ENCODE measurements at regions not wholly inside any gene's neighbourhood (a gene's known extent, or its start where the extent isn't known, plus 50 kb on each side); places are given as distances from the start of the nearest gene placed in this dataset.

DNA sequence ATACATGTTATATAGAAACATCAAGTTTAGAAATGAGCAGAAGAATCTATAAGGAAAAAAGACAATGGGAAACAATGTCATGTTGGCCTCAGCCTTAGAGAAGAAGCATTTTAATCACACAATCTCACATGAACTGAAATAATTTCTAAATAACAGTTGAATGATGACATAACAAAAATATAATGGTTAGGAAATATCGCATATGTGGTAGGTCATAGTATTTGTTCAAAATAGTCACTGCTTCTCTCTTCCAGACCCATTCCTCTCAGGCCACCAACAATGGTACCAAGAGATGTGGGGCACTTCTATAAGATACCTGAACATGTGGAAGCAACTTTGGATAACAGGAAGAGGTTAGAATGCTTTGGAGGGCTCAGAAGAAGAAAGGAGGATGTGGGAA is 195.7 kb upstream of the PDZRN3 start:
- 83% methylated on average over 1 of the region's 1 CpG; no CpG with 5 or more reads in 1 of the 2 experiments for WGBS, 2 experiments (ENCODE audit: insufficient coverage in 2 of 2)
- Histone ChIP-seq H3K4me1 (ENCODE audit: control insufficient read depth, insufficient read depth, low read length, poor library complexity, severe bottlenecking) (no peaks in the 10 kb centered on the region), H3K4me3 (ENCODE audit: extremely low read depth, insufficient read depth, low read length, poor library complexity, severe bottlenecking) (no peak overlapping the region), H3K27ac (ENCODE audit: low read depth, low read length, severe bottlenecking) (no peak overlapping the region), H3K9me3 (ENCODE audit: control insufficient read depth, low read length) (peaks cover 6% of the 10 kb centered on the region), H3K36me3 (ENCODE audit: control insufficient read depth, insufficient read depth, low read length) (no peaks in the 10 kb centered on the region)

DNA sequence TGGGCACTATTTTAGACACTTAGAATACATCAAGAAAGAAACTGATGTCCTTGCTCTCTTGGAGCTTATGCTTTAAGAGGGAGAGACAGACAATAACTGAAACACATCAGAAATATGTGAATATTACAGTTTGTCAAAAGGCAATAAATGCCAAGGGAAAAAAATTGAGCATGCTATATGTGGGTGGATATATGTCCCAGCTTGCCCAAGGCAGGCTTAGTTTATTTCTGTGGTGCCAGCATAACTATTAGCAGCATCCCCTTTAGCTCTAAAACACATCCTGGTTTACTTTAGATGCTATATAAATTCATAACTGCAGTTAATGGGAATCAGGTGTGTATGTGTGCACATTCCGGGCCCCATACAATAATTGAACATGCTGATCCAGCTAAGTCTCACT is 191.2 kb upstream of the PDZRN3 start:
- no peak overlapping the region for H3K4me3 ChIP-seq (ENCODE audit: extremely low read depth, insufficient read depth, low read length, poor library complexity, severe bottlenecking)
- 100% methylated on average over 1 of the region's 1 CpG; no CpG with 5 or more reads in 1 of the 2 experiments for WGBS, 2 experiments (ENCODE audit: insufficient coverage in 2 of 2)

DNA sequence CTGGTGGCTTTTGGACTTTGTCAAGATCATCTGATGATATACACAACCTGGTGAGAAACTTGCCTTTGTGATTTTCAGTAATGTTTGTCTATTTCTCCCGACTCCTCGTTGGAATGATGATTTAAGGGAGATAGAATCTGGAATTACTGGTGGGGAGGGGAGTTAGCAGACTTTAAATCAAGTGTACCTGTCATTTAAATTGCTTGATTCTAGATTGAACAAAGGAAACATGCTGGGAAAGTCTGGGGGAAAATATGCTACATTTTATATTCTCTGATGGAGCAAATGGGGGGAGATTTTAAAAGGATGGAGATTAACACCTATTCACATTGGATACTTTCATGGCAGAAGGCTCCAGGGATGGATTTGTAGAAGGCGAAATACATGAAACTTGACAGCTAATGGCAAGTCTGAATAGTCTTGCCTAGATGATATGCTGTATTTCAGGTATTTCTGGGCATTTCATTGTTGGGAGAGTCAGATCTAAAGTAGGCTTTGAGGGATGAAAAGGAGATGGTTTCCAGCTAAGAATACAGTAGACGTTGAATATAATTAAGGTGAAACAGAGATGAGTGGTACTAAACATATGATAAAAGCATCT is 189.1 kb upstream of the PDZRN3 start:
- no peaks in the 10 kb centered on the region for H3K9me3 ChIP-seq (ENCODE audit: control insufficient read depth, low read length)
- WGBS, 2 experiments (ENCODE audit: insufficient coverage in 2 of 2) = 78 to 81% methylated on average over 2 to 4 of the region's 4 CpGs
- no peak overlapping the region for H3K4me3 ChIP-seq (ENCODE audit: extremely low read depth, insufficient read depth, low read length, poor library complexity, severe bottlenecking)
- no peaks in the 10 kb centered on the region for H3K36me3 ChIP-seq (ENCODE audit: control insufficient read depth, insufficient read depth, low read length)
- H3K4me1 ChIP-seq (ENCODE audit: control insufficient read depth, insufficient read depth, low read length, poor library complexity, severe bottlenecking) = peaks cover 2% of the 10 kb centered on the region
- H3K27ac ChIP-seq (ENCODE audit: low read depth, low read length, severe bottlenecking) = no peak overlapping the region

More for the DNA sequence above, 191.2 kb upstream of the PDZRN3 start:
- H3K9me3 ChIP-seq (ENCODE audit: control insufficient read depth, low read length) = no peaks in the 10 kb centered on the region
- H3K4me1 ChIP-seq (ENCODE audit: control insufficient read depth, insufficient read depth, low read length, poor library complexity, severe bottlenecking) = no peaks in the 10 kb centered on the region
- H3K27ac ChIP-seq (ENCODE audit: low read depth, low read length, severe bottlenecking) = no peak overlapping the region
- H3K36me3 ChIP-seq (ENCODE audit: control insufficient read depth, insufficient read depth, low read length) = no peaks in the 10 kb centered on the region

DNA sequence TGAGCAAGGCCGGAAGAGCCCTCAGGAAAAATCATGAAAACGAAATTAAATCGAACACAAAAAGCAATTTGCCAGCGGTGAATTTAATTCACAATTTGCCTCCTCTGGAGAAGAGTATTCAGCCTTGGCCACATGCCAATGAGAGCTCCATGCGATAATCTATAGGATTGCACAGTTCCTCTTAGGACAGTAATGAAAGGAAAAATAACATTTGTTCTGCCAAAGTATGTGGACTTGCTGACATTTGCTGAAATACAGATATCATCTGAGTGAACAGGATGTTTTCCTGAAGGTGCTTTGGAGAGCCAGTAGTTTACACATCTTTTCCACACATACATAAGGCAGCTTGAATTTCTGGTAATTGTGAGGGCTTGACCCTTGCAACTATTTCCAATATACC is 188.6 kb upstream of the PDZRN3 start:
- no peaks in the 10 kb centered on the region for H3K9me3 ChIP-seq (ENCODE audit: control insufficient read depth, low read length)
- H3K4me3 ChIP-seq (ENCODE audit: extremely low read depth, insufficient read depth, low read length, poor library complexity, severe bottlenecking) = no peak overlapping the region
- peaks cover 5% of the 10 kb centered on the region for H3K4me1 ChIP-seq (ENCODE audit: control insufficient read depth, insufficient read depth, low read length, poor library complexity, severe bottlenecking)
- no peak overlapping the region for H3K27ac ChIP-seq (ENCODE audit: low read depth, low read length, severe bottlenecking)
- WGBS, 2 experiments (ENCODE audit: insufficient coverage in 2 of 2) = 92 to 95% methylated on average over 5 of the region's 5 CpGs
- no peaks in the 10 kb centered on the region for H3K36me3 ChIP-seq (ENCODE audit: control insufficient read depth, insufficient read depth, low read length)

DNA sequence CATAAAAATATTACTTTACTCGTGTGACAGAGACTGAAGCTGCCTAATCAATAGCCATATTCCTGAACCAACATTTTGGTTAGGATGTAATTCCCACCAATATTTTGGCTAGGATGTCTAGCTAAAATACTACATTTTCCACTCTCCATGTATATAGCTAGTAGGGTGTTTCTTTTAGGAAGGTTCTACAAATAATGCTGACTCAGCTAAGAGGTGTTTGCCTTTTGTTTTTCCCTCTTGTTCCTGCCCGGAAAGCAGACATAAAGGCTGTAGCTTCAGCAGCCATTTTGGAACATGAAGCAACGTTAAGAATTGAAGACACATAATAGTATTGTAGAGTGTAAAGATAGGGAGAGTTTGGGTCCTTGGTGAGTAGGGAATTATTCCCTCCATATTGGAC is 187.3 kb upstream of the PDZRN3 start:
- Histone ChIP-seq H3K9me3 (ENCODE audit: control insufficient read depth, low read length) (no peaks in the 10 kb centered on the region), H3K36me3 (ENCODE audit: control insufficient read depth, insufficient read depth, low read length) (no peaks in the 10 kb centered on the region), H3K4me3 (ENCODE audit: extremely low read depth, insufficient read depth, low read length, poor library complexity, severe bottlenecking) (no peak overlapping the region), H3K4me1 (ENCODE audit: control insufficient read depth, insufficient read depth, low read length, poor library complexity, severe bottlenecking) (peaks cover 5% of the 10 kb centered on the region), H3K27ac (ENCODE audit: low read depth, low read length, severe bottlenecking) (no peak overlapping the region)
- no CpG with 5 or more reads among the region's 3 CpGs for WGBS, 2 experiments (ENCODE audit: insufficient coverage in 2 of 2)

DNA sequence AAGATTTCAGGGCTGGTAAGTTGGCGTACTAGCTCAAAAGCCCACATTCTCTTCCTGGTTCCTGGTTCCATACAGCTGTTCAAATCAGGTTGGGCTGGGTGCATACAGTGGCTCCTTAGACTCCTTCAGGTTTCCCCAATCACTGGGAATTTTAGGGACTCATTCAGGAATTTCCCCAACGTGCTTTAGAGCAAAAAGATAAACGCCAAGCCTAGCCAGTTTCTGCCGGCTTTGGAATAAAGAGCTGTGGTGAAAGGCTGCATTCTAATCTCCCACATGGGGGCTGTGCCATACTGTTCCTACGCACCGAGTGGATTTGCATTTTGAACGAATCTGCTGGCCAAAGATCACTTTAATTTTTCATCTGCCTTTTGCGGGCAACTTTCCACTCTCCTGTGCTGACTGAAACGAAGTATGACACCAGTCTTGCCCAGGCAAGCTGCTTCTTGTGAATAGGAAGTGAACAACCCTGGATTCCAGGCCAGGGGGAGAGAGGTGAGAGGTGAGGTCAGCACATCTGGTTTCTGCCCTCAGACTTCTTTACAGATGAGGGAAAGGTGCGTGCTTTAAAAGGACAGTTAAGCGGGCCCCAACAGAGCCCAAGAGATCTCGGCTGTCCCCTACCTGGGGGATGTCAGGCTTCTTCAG is 184.2 kb upstream of the PDZRN3 start:
- 90 to 93% methylated on average over 11 to 12 of the region's 12 CpGs for WGBS, 2 experiments (ENCODE audit: insufficient coverage in 2 of 2)
- no peaks in the 10 kb centered on the region for H3K9me3 ChIP-seq (ENCODE audit: control insufficient read depth, low read length)

DNA sequence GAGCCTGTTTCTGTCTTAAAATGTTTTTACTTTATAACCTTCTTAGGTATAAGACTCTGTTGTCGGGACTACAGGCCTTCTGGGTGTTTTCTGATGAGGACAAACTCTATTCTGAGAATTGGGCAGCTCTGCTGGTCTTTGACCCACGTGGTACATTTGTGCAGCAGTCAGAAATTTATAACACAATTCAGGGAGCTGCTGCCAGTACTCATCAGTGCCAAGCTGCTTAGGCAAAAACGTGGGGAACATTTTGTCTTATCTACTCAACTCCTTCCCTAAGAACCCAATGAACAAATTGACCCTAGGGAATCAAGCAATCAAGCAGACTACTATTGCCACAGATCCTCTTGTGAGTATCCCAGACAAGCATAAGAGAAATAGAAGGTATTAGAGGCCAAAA is 180.7 kb upstream of the PDZRN3 start:
- Histone ChIP-seq H3K27ac (ENCODE audit: low read depth, low read length, severe bottlenecking) (no peak overlapping the region), H3K9me3 (ENCODE audit: control insufficient read depth, low read length) (no peaks in the 10 kb centered on the region), H3K4me3 (ENCODE audit: extremely low read depth, insufficient read depth, low read length, poor library complexity, severe bottlenecking) (no peak overlapping the region), H3K36me3 (ENCODE audit: control insufficient read depth, insufficient read depth, low read length) (no peaks in the 10 kb centered on the region), H3K4me1 (ENCODE audit: control insufficient read depth, insufficient read depth, low read length, poor library complexity, severe bottlenecking) (peaks cover 5% of the 10 kb centered on the region)
- WGBS, 2 experiments (ENCODE audit: insufficient coverage in 2 of 2) = 57 to 86% methylated on average over 1 to 2 of the region's 3 CpGs

More for the DNA sequence above, 184.2 kb upstream of the PDZRN3 start:
- Histone ChIP-seq H3K4me1 (ENCODE audit: control insufficient read depth, insufficient read depth, low read length, poor library complexity, severe bottlenecking) (peaks cover 5% of the 10 kb centered on the region), H3K4me3 (ENCODE audit: extremely low read depth, insufficient read depth, low read length, poor library complexity, severe bottlenecking) (no peak overlapping the region), H3K36me3 (ENCODE audit: control insufficient read depth, insufficient read depth, low read length) (no peaks in the 10 kb centered on the region), H3K27ac (ENCODE audit: low read depth, low read length, severe bottlenecking) (no peak overlapping the region)

DNA sequence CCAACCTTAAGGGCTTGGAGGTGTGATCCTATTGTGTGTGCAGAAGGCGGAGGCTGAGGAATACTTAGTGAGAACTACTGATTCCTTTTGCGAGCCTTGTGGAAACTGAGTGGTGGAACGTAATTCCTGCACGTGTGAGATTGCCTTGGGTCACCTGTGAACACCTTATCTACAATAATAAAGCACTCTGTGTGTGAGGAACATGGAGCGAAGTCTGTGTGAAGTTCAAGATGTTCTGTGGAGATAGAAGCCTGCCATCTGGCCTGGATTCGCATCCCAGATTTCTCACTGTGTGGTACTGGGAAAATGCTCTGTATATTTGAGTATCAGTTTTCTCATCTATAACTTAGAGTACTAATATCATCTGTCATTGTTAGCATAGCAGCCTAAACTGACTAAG is 179.5 kb upstream of the PDZRN3 start:
- H3K9me3 ChIP-seq (ENCODE audit: control insufficient read depth, low read length) = no peaks in the 10 kb centered on the region
- peaks cover 5% of the 10 kb centered on the region for H3K4me1 ChIP-seq (ENCODE audit: control insufficient read depth, insufficient read depth, low read length, poor library complexity, severe bottlenecking)
- no peak overlapping the region for H3K27ac ChIP-seq (ENCODE audit: low read depth, low read length, severe bottlenecking)
- 82% methylated on average over 2 of the region's 6 CpGs; no CpG with 5 or more reads in 1 of the 2 experiments for WGBS, 2 experiments (ENCODE audit: insufficient coverage in 2 of 2)
- no peak overlapping the region for H3K4me3 ChIP-seq (ENCODE audit: extremely low read depth, insufficient read depth, low read length, poor library complexity, severe bottlenecking)
- no peaks in the 10 kb centered on the region for H3K36me3 ChIP-seq (ENCODE audit: control insufficient read depth, insufficient read depth, low read length)

DNA sequence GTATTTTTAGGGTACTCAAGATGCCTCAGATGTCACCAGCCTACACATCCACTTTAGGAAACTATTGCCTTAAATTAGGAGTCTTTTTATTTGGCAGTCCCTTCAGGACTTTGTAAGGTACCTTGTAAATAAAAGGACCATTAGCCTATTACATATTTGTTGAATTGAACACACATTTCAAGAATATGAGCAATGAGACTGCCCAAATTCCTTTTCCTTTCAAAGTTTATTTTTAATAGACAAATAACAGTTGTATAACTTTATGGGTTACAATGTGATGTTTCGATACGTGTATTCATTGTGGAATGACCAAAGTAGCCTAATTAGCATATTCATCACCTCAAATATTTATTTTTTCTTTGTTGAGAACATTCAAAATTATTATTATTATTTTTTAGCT is 176.7 kb upstream of the PDZRN3 start:
- no peak overlapping the region for H3K27ac ChIP-seq (ENCODE audit: low read depth, low read length, severe bottlenecking)
- H3K36me3 ChIP-seq (ENCODE audit: control insufficient read depth, insufficient read depth, low read length) = no peaks in the 10 kb centered on the region
- H3K4me1 ChIP-seq (ENCODE audit: control insufficient read depth, insufficient read depth, low read length, poor library complexity, severe bottlenecking) = no peaks in the 10 kb centered on the region
- no CpG with 5 or more reads among the region's 2 CpGs for WGBS, 2 experiments (ENCODE audit: insufficient coverage in 2 of 2)
- H3K9me3 ChIP-seq (ENCODE audit: control insufficient read depth, low read length) = no peaks in the 10 kb centered on the region
- no peak overlapping the region for H3K4me3 ChIP-seq (ENCODE audit: extremely low read depth, insufficient read depth, low read length, poor library complexity, severe bottlenecking)

DNA sequence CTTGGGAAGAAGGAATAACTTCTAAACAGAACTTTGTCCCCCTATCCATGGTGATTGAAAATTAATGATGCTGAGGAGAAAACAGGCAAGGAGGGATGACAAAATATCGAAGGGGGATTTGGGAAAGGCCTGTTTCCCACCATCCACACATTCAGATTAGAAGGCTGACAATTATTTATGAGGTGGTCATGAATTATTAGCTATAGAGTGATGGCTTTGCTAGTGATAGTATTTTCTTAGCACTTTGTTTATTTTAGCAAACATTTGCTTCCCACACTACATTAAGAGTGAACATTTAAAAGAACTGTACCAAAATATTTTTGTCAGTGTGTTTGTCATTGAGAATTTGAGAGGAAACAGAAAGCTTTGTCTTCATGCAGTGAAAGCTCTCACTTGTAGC is 172.6 kb upstream of the PDZRN3 start:
- H3K9me3 ChIP-seq (ENCODE audit: control insufficient read depth, low read length) = no peaks in the 10 kb centered on the region
- no peaks in the 10 kb centered on the region for H3K4me1 ChIP-seq (ENCODE audit: control insufficient read depth, insufficient read depth, low read length, poor library complexity, severe bottlenecking)
- H3K4me3 ChIP-seq (ENCODE audit: extremely low read depth, insufficient read depth, low read length, poor library complexity, severe bottlenecking) = no peak overlapping the region
- H3K36me3 ChIP-seq (ENCODE audit: control insufficient read depth, insufficient read depth, low read length) = no peaks in the 10 kb centered on the region
- no peak overlapping the region for H3K27ac ChIP-seq (ENCODE audit: low read depth, low read length, severe bottlenecking)
- WGBS, 2 experiments (ENCODE audit: insufficient coverage in 2 of 2) = no CpG with 5 or more reads among the region's 1 CpG

DNA sequence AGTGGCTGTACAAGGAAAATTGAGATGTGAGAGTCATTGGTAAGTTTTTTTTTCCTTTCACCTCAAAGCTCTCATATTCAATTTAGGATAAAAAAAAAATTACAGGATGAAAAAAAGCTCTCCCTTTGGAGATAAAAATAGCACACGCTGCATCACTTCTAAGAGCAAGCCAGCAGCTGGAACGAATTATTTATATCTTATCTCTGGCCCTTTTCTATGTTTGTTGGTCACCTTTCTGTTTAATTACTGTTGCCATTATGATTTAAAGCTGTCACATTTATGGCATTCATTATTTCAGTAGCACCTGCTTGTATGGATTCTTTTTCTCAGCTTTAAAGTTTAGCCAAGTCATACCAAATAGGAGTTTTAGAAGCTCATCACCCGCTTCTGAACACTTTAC is 171.6 kb upstream of the PDZRN3 start:
- Histone ChIP-seq H3K4me3 (ENCODE audit: extremely low read depth, insufficient read depth, low read length, poor library complexity, severe bottlenecking) (no peak overlapping the region), H3K4me1 (ENCODE audit: control insufficient read depth, insufficient read depth, low read length, poor library complexity, severe bottlenecking) (no peaks in the 10 kb centered on the region), H3K9me3 (ENCODE audit: control insufficient read depth, low read length) (no peaks in the 10 kb centered on the region), H3K27ac (ENCODE audit: low read depth, low read length, severe bottlenecking) (no peak overlapping the region), H3K36me3 (ENCODE audit: control insufficient read depth, insufficient read depth, low read length) (no peaks in the 10 kb centered on the region)
- WGBS, 2 experiments (ENCODE audit: insufficient coverage in 2 of 2) = 100% methylated on average over 2 of the region's 3 CpGs; no CpG with 5 or more reads in 1 of the 2 experiments
